Adrenal gland (tissue), 9 donors: ENCODE measurements at regions not wholly inside any gene's neighbourhood (a gene's known extent, or its start where the extent isn't known, plus 50 kb on each side); places are given as distances from the start of the nearest gene placed in this dataset.

Experiments used
- DNase-seq, 7 donors: peaks; one replicate each; pipeline ENCODE4 v3.0.0-alpha.2; 2019 to 2020
- H3K27ac ChIP-seq, 5 donors: fragments of 200-600 bp; sonication (generic) in 4 of 5; 1 replicate in 3 of 5; 2 replicates in 2 of 5; pipeline versions ENCODE4 v1.5.1 to v1.8.0; 2016 to 2020; ENCODE audit warnings: mild to moderate bottlenecking in 1 of 5
- H3K27me3 ChIP-seq: fragments of 200-600 bp; 2 replicates; pipeline ENCODE4 v1.8.0; 2021
- H3K36me3 ChIP-seq, 2 donors: fragments of 200-600 bp; replicated peaks in 1 of 2; 1 replicate in 1 of 2; 2 replicates in 1 of 2; pipeline versions ENCODE4 v1.5.1 to v1.8.0; 2018 to 2022
- H3K4me1 ChIP-seq, 2 donors: fragments of 200-600 bp; replicated peaks in 1 of 2; 1 replicate in 1 of 2; 2 replicates in 1 of 2; pipeline versions ENCODE4 v1.5.1 to v1.8.0; 2018 to 2021
- H3K4me3 ChIP-seq, 4 donors: fragments of 200-600 bp; sonication (generic) in 3 of 4; one replicate each; pipeline ENCODE4 v1.5.1; 2016 to 2018
- H3K9me3 ChIP-seq, 3 donors: fragments of 200-600 bp; sonication (generic) in 1 of 3; replicated peaks in 1 of 3; 1 replicate in 2 of 3; 2 replicates in 1 of 3; pipeline versions ENCODE4 v1.5.1 to v1.8.0; 2016 to 2021
- CTCF ChIP-seq, 6 experiments: fragments of 450-650 bp in 4 of 6; fragments of 200-600 bp in 2 of 6; sonication (generic) in 1 of 6; IDR thresholded peaks; 1 replicate in 5 of 6; 2 replicates in 1 of 6; pipeline versions ENCODE4 v1.5.1 to v1.8.0; 2016 to 2021; ENCODE audit warnings: antibody characterized with exemption in 6 of 6, mild to moderate bottlenecking in 2 of 6, moderate library complexity in 1 of 6
- POLR2A ChIP-seq, 2 donors: fragments of 450-650 bp; IDR thresholded peaks; one replicate each; pipeline ENCODE4 v1.6.1; 2017; ENCODE audit warnings: antibody characterized with exemption in 2 of 2, mild to moderate bottlenecking in 2 of 2, moderate library complexity in 1 of 2
- WGBS, 4 donors: extraction: QIAGEN DNeasy Blood & Tissue Kit in 2 of 4; methylation state at CpG; one replicate each; pipeline versions ENCODE4 v1.1.5 to v1.1.7; 2013 to 2017; 5-methylcytosine and 5-hydroxymethylcytosine counted together
- intact Hi-C, 2 donors: fragments of 100-400 bp; cut with DNase I; formaldehyde crosslinking; loops; one replicate each; pipeline versions ENCODE4 v1.14.1 to v1.15.0; 2022 to 2023
- donor health status: healthy with polysubstance abuse.
- donor health status: Bipolar disorder and iron deficiency.
- donor health status: DM: yes; HTN: yes; CAD: no.
- donor health status: DM: no; HTN: no; CAD: no.
- donor health status: DM: no; HTN: no; CAD: no.

GRCh38 chr2:129734343-129735034 lies 245.0 kb upstream of the RAB6C start:
- Histone ChIP-seq H3K27ac (no peak overlapping the region), H3K9me3 (no peaks in the 10 kb centered on the region), H3K4me1 (no peaks in the 10 kb centered on the region), H3K4me3 (no peak overlapping the region), H3K36me3 (no peaks in the 10 kb centered on the region), H3K27me3 (no peaks in the 10 kb centered on the region)
- no peak for DNase-seq
- 72 to 81% (median 77%) methylated on average over 10 of the region's 10 CpGs for WGBS, 4 donors
- intact Hi-C loops, result no loop called here
- TF ChIP-seq CTCF (IDR thresholded peaks at IDR 0.05) (no peak), POLR2A (IDR thresholded peaks at IDR 0.05) (no peak)

- Histone ChIP-seq H3K27ac (no peak overlapping the region), H3K36me3 (no peaks in the 10 kb centered on the region)
- 76 to 91% (median 90%) methylated on average over 5 to 6 of the region's 6 CpGs for WGBS, 4 donors
Observed at GRCh38 chr2:129735576-129735975, 243.9 kb upstream of the RAB6C start.

GRCh38 chr2:129737660-129738527 lies 241.6 kb upstream of the RAB6C start:
- Histone ChIP-seq H3K9me3 (no peaks in the 10 kb centered on the region), H3K27me3 (no peaks in the 10 kb centered on the region), H3K36me3 (no peaks in the 10 kb centered on the region), H3K4me3 (no peak overlapping the region), H3K27ac (no peak overlapping the region), H3K4me1 (no peaks in the 10 kb centered on the region)
- DNase-seq, result no peak
- WGBS, 4 donors, result 77 to 85% (median 83%) methylated on average over 10 to 15 of the region's 15 CpGs
- TF ChIP-seq POLR2A (IDR thresholded peaks at IDR 0.05), result no peak
- TF ChIP-seq CTCF (IDR thresholded peaks at IDR 0.05), result no peak
- intact Hi-C loops, result no loop called here

More at GRCh38 chr2:129735576-129735975, 243.9 kb upstream of the RAB6C start:
- H3K4me1 ChIP-seq, result no peaks in the 10 kb centered on the region
- H3K27me3 ChIP-seq, result no peaks in the 10 kb centered on the region
- TF ChIP-seq CTCF (IDR thresholded peaks at IDR 0.05) (no peak), POLR2A (IDR thresholded peaks at IDR 0.05) (no peak)
- no peaks in the 10 kb centered on the region for H3K9me3 ChIP-seq
- intact Hi-C loops, result no loop called here
- no peak for DNase-seq
- H3K4me3 ChIP-seq, result no peak overlapping the region

- Histone ChIP-seq H3K27ac (no peak overlapping the region), H3K4me3 (no peak overlapping the region), H3K4me1 (no peaks in the 10 kb centered on the region), H3K9me3 (no peaks in the 10 kb centered on the region), H3K36me3 (no peaks in the 10 kb centered on the region), H3K27me3 (no peaks in the 10 kb centered on the region)
- intact Hi-C loops, result no loop called here
- WGBS, 4 donors, result 80 to 88% (median 87%) methylated on average over 14 to 16 of the region's 16 CpGs
- DNase-seq, result no peak
- TF ChIP-seq CTCF (IDR thresholded peaks at IDR 0.05), result no peak
- no peak for TF ChIP-seq POLR2A (IDR thresholded peaks at IDR 0.05)
Observed at GRCh38 chr2:129738799-129739198, 240.7 kb upstream of the RAB6C start.
